IPS-20b (cell line): ENCODE measurements at regions not wholly inside any gene's neighbourhood (a gene's known extent, or its start where the extent isn't known, plus 50 kb on each side); places are given as distances from the start of the nearest gene placed in this dataset.

Experiments used
- H3K27ac ChIP-seq: one replicate; pipeline ENCODE4 v1.5.1; 2013; ENCODE audit warnings: low read length
- H3K27me3 ChIP-seq: 2 replicates; pipeline ENCODE4 v1.6.1; 2013; ENCODE audit warnings: mild to moderate bottlenecking, low read length, inconsistent platforms; ENCODE audit not compliant: insufficient read depth
- H3K36me3 ChIP-seq: 2 replicates; pipeline ENCODE4 v1.6.1; 2013; ENCODE audit warnings: low read depth, mild to moderate bottlenecking, inconsistent platforms, low read length, moderate library complexity; ENCODE audit not compliant: insufficient read depth
- H3K4me1 ChIP-seq: 2 replicates; pipeline ENCODE4 v1.6.1; 2013; ENCODE audit warnings: mild to moderate bottlenecking, control low read depth, inconsistent platforms, low read length, moderate library complexity; ENCODE audit not compliant: insufficient read depth
- H3K4me3 ChIP-seq: 2 replicates; pipeline ENCODE4 v1.5.1; 2013; ENCODE audit warnings: mild to moderate bottlenecking, low read length, inconsistent platforms
- H3K9ac ChIP-seq: 2 replicates; pipeline ENCODE4 v1.6.1; 2013; ENCODE audit warnings: low read depth, mild to moderate bottlenecking, inconsistent platforms, low read length, moderate library complexity
- H3K9me3 ChIP-seq: 2 replicates; pipeline ENCODE4 v1.6.1; 2013; ENCODE audit warnings: mild to moderate bottlenecking, low read depth, low read length, inconsistent platforms; ENCODE audit not compliant: insufficient read depth

- H3K27ac ChIP-seq: no peak overlapping the region
- H3K36me3 ChIP-seq: no peaks in the 10 kb centered on the region
- H3K9me3 ChIP-seq: no peaks in the 10 kb centered on the region
- peaks cover 7% of the 10 kb centered on the region; the same call in 1 of the 2 replicates for H3K4me1 ChIP-seq
- H3K4me3 ChIP-seq: no peak overlapping the region
- H3K9ac ChIP-seq: no peak overlapping the region
- no peaks in the 10 kb centered on the region for H3K27me3 ChIP-seq
These were observed 257.6 kb upstream of the PCDH7 start for GRCh38 chr4:30462445-30463090.

GRCh38 chr4:30471861-30472260, 248.3 kb upstream of the PCDH7 start:
- Histone ChIP-seq H3K36me3 (no peaks in the 10 kb centered on the region), H3K27ac (no peak overlapping the region), H3K9me3 (no peaks in the 10 kb centered on the region), H3K27me3 (no peaks in the 10 kb centered on the region), H3K4me3 (no peak overlapping the region), H3K9ac (no peak overlapping the region), H3K4me1 (no peaks in the 10 kb centered on the region)

- Histone ChIP-seq H3K9ac (no peak overlapping the region), H3K27me3 (no peaks in the 10 kb centered on the region), H3K27ac (no peak overlapping the region), H3K36me3 (no peaks in the 10 kb centered on the region), H3K9me3 (no peaks in the 10 kb centered on the region), H3K4me1 (no peaks in the 10 kb centered on the region), H3K4me3 (no peak overlapping the region)
These were observed 246.9 kb upstream of the PCDH7 start for GRCh38 chr4:30473225-30473624.

- Histone ChIP-seq H3K4me1 (no peaks in the 10 kb centered on the region), H3K27me3 (no peaks in the 10 kb centered on the region), H3K27ac (no peak overlapping the region), H3K36me3 (no peaks in the 10 kb centered on the region), H3K9me3 (no peaks in the 10 kb centered on the region), H3K9ac (no peak overlapping the region), H3K4me3 (no peak overlapping the region)
These were observed 224.9 kb upstream of the PCDH7 start for GRCh38 chr4:30495251-30495650.

DNA sequence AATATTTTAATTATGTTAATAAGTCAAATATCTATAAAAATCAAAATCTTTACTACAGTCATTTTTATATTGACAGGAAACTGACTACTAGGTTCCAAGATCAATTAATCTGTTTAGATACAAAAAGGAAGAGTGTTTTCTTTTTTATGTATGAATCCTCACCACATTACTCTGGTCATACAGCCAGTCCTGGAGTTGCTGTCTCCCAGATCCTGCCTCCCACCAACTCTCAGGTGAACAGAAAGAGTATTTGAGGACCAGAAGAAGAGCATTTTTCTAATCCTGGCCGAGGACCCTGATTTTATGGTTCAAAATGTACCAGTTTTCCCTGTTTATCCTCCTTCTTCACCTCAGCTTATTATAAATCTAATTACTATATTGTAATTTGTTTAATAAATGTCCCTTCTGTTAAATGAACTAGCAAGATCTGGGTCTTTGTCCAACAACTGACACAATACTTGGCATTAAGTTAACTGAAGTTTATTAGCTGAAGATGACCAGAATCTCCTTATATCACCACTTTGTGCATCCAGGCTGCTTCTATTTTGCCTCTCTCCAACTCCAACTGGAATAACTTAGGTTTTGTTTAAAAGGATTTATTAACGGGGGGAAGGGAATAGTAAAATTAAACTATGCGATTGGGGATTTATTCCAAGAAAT, 224.4 kb upstream of the PCDH7 start:
- no peaks in the 10 kb centered on the region for H3K36me3 ChIP-seq
- no peak overlapping the region for H3K27ac ChIP-seq
- H3K4me1 ChIP-seq: no peaks in the 10 kb centered on the region
- H3K4me3 ChIP-seq: no peak overlapping the region
- H3K27me3 ChIP-seq: no peaks in the 10 kb centered on the region
- H3K9me3 ChIP-seq: no peaks in the 10 kb centered on the region
- no peak overlapping the region for H3K9ac ChIP-seq

DNA sequence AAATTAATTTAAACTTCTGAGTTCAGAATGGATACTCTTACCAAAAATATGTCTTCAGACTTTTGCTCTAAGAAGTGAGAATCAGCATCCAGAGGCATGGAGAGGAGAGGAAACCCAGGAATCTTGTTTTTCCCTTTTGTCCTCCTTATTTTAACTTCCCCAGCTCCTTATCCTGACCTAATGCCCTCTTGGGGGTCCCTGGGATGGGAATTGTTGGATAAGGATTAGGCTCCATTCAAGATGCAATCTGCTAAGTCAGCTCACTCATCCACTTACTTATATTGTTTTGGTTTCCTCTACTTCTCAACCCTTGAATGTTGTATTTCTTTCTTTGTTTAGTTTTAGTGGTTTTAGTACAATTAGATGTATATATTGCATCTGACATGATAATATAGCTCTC, 208.4 kb upstream of the PCDH7 start:
- Histone ChIP-seq H3K27me3 (no peaks in the 10 kb centered on the region), H3K9ac (no peak overlapping the region), H3K36me3 (no peaks in the 10 kb centered on the region), H3K9me3 (no peaks in the 10 kb centered on the region), H3K4me1 (no peaks in the 10 kb centered on the region), H3K27ac (no peak overlapping the region), H3K4me3 (no peak overlapping the region)

DNA sequence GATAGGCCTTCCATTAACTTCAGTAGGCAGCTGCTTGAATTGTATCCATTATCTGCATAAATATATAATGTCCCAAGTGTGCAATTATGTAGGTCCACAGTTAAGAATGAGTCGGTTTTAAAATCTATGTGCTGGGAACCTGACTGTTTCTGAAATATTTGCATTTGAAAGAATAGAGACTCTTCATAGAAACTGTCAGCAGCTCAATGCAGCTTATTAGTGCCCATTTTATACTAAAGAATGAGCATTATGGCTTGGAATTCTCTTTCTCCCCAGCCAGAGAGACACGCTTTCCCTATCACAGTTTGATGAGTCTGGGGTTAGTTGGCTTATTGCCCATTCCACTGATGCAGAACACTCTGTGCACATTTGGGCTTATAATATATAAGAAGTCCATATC, 202.0 kb upstream of the PCDH7 start:
- no peak overlapping the region for H3K9ac ChIP-seq
- H3K9me3 ChIP-seq: no peaks in the 10 kb centered on the region
- no peaks in the 10 kb centered on the region for H3K27me3 ChIP-seq
- H3K4me1 ChIP-seq: no peaks in the 10 kb centered on the region
- no peaks in the 10 kb centered on the region for H3K36me3 ChIP-seq
- no peak overlapping the region for H3K27ac ChIP-seq
- H3K4me3 ChIP-seq: no peak overlapping the region

GRCh38 chr4:30525662-30526315, 194.4 kb upstream of the PCDH7 start:
- Histone ChIP-seq H3K9me3 (peaks cover 11% of the 10 kb centered on the region), H3K4me3 (no peak overlapping the region), H3K4me1 (no peaks in the 10 kb centered on the region), H3K36me3 (no peaks in the 10 kb centered on the region), H3K27me3 (no peaks in the 10 kb centered on the region), H3K9ac (no peak overlapping the region), H3K27ac (no peak overlapping the region)

DNA sequence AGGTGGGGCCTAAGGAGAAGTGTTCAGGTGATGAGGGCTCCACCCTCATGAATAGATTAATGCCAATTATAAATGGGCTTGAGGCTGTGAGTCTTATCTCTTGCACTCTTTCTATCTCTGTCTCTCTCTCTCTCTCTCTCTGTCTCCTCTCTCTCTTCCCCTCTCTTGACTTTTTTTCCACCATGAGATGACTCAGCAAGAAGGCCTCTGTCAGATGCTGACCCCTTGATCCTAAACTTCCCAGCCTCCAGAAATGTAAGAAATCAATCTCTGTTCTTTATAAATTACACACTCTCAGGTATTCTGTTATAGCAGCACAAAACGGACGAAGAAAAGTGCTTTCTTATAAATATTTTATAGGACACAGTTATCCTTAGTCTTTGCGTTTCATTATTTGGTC, 184.9 kb upstream of the PCDH7 start:
- Histone ChIP-seq H3K4me3 (no peak overlapping the region), H3K4me1 (no peaks in the 10 kb centered on the region), H3K36me3 (no peaks in the 10 kb centered on the region), H3K27ac (no peak overlapping the region), H3K27me3 (no peaks in the 10 kb centered on the region), H3K9ac (no peak overlapping the region), H3K9me3 (no peaks in the 10 kb centered on the region)

DNA sequence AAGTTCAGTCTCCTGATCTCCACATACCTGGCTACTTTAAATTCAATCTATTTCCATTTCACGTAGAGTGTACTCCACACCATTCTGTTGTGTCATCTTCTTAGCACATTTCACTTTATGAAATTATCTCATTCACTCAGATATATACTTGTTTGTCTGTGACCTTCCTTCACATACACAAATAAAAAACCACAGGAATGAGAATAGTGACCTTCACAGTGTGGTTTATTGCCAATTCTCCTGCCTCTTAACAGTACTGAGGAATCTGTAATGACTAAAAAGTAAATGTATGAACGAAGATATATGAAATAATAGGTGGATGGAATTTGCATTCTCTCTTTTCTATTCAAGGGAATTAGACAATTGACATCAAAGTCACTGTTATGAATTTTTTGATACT, 183.9 kb upstream of the PCDH7 start:
- no peak overlapping the region for H3K27ac ChIP-seq
- no peaks in the 10 kb centered on the region for H3K4me1 ChIP-seq
- no peaks in the 10 kb centered on the region for H3K36me3 ChIP-seq
- no peak overlapping the region for H3K4me3 ChIP-seq
- no peaks in the 10 kb centered on the region for H3K27me3 ChIP-seq
- H3K9me3 ChIP-seq: no peaks in the 10 kb centered on the region
- no peak overlapping the region for H3K9ac ChIP-seq

DNA sequence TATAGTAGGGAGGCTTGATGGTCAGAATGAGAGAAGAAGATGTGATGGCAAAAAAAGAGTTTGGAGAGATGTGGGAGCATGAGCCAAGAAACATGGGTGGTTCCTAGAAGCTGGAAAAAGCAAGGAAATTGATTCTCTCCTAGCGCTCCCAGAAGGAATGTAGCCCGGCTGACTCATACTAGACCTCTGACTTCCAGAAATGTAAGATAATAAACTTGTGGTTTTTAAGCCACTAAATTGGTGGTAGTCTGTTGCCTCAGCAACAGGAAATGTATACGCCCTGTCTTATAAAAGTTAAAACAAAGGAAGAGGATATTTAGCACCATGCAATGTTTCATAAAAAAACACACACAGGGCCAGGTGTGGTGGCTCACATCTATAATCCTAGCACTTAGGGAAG, 182.7 kb upstream of the PCDH7 start:
- Histone ChIP-seq H3K27ac (no peak overlapping the region), H3K9me3 (no peaks in the 10 kb centered on the region), H3K9ac (no peak overlapping the region), H3K27me3 (no peaks in the 10 kb centered on the region), H3K36me3 (no peaks in the 10 kb centered on the region), H3K4me3 (no peak overlapping the region), H3K4me1 (no peaks in the 10 kb centered on the region)

DNA sequence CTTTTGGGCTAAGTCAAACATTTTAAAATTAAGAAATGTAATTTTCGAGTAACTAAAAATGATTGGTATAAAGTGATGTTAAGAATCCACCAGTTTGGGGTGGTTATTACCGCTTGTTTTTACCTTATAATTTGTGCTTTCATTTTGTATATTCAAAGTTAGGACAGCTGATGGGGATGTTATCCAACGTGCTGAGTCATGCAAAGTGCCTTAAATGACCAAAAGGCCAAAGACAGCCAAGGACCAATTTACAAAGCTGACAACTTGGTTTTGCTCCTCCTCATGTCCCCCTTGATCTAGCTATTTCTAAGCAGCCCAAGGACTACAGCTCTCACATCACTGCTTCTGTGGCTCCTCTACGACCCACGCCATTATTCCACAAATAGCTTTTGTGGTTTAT, 181.4 kb upstream of the PCDH7 start:
- H3K27ac ChIP-seq: no peak overlapping the region
- no peaks in the 10 kb centered on the region for H3K9me3 ChIP-seq
- no peak overlapping the region for H3K9ac ChIP-seq
- no peaks in the 10 kb centered on the region; the same call in 1 of the 2 replicates for H3K4me1 ChIP-seq
- no peaks in the 10 kb centered on the region for H3K36me3 ChIP-seq
- H3K4me3 ChIP-seq: no peak overlapping the region
- H3K27me3 ChIP-seq: no peaks in the 10 kb centered on the region
